GM13976 (cell line): ENCODE measurements at regions not wholly inside any gene's neighbourhood (a gene's known extent, or its start where the extent isn't known, plus 50 kb on each side); places are given as distances from the start of the nearest gene placed in this dataset.

ENCODE experiments used
- DNase-seq: peaks from one replicate; pipeline ENCODE4 v3.0.0; 2012; ENCODE audit warnings: low spot score
- in situ Hi-C: fragments of 300-500 bp; cut with MboI; formaldehyde crosslinking; loops from one replicate; pipeline ENCODE4 v1.12.0; 2022; ENCODE audit warnings: low sequenced_read_pairs, mixed read lengths, inconsistent platforms; ENCODE audit not compliant: unreplicated experiment
- TF ChIP-seq, protein P1 (sequence below): IDR thresholded peaks from 2 replicates; pipeline ENCODE4 v1.5.1; 2012; ENCODE audit warnings: borderline replicate concordance, mild to moderate bottlenecking; ENCODE audit not compliant: insufficient read depth; ENCODE audit errors: extremely low read depth, missing control alignments, control extremely low read depth

DNA sequence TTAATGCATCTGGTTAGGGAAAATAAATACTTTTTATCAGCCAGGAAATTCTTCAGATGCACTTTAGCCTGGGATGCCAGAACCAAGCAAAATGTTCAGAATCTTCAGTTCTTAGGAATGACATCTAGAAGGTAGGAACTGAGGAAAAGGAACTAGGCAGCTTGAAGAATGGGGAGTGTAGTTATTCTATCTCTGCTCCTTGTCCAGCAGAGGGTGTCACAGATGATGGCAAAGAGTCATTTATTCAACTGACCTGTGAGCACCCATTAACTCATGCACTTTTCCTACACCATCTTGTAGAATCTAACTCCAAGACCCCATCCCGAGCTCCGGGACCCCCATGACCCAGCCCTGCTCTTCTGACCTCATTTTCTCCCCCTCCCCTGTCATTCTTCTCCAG, 122.1 kb upstream of the ISX start:
- TF ChIP-seq, protein P1, sequence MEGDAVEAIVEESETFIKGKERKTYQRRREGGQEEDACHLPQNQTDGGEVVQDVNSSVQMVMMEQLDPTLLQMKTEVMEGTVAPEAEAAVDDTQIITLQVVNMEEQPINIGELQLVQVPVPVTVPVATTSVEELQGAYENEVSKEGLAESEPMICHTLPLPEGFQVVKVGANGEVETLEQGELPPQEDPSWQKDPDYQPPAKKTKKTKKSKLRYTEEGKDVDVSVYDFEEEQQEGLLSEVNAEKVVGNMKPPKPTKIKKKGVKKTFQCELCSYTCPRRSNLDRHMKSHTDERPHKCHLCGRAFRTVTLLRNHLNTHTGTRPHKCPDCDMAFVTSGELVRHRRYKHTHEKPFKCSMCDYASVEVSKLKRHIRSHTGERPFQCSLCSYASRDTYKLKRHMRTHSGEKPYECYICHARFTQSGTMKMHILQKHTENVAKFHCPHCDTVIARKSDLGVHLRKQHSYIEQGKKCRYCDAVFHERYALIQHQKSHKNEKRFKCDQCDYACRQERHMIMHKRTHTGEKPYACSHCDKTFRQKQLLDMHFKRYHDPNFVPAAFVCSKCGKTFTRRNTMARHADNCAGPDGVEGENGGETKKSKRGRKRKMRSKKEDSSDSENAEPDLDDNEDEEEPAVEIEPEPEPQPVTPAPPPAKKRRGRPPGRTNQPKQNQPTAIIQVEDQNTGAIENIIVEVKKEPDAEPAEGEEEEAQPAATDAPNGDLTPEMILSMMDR: no peak
- DNase-seq: no peak
- in situ Hi-C loops: no loop called here

DNA sequence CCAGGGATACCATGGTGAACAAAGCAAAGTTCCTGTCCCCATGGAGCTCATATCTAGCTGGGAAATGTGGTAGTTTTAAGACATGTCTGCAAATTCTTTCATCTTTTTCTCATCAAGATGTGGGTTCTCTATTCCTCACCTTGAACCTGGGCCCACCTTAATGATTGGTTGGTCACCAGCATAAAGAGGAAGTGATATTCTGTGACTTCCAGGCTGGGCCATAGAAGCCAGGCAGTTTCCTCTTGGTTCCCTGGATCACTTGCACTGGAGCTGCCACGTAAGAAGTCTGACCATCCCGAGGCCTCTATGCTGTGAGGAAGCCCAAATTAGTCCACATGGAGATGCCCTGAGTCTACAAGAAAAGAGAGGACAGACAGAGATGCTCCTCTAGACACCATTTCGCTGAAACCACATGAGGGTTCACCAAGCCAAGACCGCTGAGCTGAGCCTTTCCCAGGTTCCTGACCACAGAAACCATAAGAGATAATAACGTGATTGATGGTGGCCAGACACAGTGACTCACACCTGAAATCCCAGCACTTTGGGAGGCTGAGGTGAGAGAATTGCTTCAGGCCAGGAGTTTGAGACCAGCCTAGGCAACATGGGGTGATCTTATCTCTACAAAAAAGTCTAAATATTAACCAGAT, 119.5 kb upstream of the ISX start:
- TF ChIP-seq, protein P1: no peak
- no peak for DNase-seq
- in situ Hi-C loops: no loop called here

DNA sequence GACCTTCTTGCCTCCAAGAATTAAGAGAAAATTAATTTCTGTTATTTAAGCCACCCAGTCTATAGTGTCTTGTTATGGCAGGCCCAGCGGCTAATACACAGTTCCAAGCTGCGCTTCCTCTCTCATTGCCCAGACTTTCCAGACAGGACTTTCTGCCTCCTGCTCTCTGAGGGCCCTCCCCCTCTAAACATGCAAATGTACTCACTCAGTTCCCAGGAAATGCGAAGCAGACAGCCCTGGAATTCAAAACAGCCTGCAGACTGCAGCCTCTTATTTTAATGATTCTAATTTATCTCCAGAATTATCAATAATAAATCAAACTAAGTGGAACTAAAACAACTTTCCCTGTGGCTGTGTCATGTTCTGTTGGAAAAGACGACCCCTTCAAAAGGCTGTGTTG, 115.5 kb upstream of the ISX start:
- TF ChIP-seq, protein P1: no peak
- in situ Hi-C loops: no loop called here
- DNase-seq: no peak

DNA sequence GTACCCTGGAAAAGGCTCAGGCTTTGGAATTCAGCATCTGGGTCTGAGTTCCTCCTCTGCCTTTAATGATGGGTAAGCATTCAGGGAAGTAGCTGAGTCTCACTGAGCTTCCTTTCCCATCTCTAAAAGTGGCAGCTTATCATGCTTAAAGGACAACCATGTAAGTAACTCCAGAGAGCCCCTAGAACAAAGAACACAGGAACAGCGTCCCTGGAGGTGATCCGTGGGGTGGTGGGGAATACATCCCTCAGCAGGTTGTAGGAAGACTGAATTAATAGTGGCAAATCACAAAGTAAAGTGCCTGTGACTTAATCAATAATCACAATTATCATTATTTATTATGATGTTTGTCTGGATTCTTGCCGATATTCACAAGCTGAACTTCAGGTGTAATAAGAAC, 114.7 kb upstream of the ISX start:
- TF ChIP-seq, protein P1: no peak
- DNase-seq: no peak
- in situ Hi-C loops: no loop called here

DNA sequence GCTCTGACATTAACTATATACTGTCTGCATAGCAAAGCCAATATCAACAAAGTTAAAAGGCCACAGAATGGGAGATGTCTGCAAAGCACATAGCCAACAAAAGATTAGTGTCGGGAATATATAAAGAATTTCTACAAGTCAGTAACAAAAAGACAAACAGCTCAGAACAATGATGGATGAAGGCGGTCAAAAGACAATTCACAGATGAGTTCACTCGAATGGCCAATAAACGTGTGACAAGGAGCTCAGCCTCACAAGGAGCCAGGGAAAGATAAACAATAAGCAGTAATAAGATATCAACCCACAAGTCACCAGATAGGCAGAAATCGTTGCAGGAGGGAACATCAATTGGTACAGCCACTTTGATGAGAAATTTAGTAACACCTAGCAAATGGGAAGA, 106.0 kb upstream of the ISX start:
- DNase-seq: no peak
- in situ Hi-C loops: no loop called here
- TF ChIP-seq, protein P1: no peak

DNA sequence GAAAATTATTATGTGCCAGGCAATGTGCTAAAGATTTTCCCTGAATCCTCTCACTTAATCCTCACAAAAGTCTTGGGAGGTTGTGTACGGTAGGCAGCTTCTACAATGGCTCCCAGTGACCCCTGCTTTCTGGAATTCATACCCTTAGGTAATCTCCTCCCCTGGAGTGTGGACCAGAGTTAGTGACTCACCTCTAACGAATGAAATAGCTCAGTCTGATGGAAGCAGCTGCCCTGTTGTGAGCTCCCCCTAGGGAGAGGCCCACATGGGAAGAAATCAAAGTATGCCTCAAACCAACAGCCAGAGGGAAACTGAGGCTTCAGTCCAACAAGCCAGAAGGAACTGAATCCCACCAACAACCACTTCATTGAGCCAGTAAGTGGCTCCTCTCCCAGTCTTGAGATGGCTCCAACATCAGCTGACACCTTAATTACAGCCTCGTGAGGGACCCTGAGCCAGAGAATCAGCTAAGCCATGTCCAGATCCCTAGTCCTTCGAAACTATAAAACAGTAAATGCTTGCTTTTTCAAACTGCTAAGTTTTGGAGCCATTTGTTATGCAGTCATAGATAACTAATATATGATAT, 98.9 kb upstream of the ISX start:
- TF ChIP-seq, protein P1: no peak
- in situ Hi-C loops: no loop called here
- DNase-seq: no peak
